NCI-H82 (cell line): ENCODE measurements at regions not wholly inside any gene's neighbourhood (a gene's known extent, or its start where the extent isn't known, plus 50 kb on each side); places are given as distances from the start of the nearest gene placed in this dataset.

Source experiments
- DNase-seq: peaks from one replicate; lab custom pipeline; 2025; lab: John Stamatoyannopoulos, UW

DNA sequence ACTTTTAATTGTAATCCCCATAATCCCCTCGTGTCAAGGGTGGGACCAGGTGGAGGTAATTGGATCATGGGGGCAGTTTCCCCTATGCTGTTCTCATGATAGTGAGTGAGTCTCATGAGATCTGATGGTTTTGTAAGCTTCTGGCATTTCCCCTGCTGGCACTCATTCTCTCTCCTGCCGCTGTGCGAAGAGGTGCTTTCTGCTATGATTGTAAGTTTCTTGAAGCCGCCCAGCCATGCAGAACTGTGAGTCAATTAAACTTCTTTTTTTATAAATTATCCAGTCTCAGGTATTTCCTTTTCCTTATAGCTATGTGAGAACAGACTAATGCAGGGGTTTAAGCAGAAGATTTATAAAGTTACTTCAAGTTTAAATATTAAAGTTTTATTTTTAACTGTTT, 655.2 kb downstream of the EPHA4 start:
- peak; percentile 77 for DNase-seq

- no peak for DNase-seq
Observed at GRCh38 chr2:220930271-220931076, 641.6 kb downstream of the EPHA4 start.

- DNase-seq, result no peak
Observed at GRCh38 chr2:220931491-220931890, 640.6 kb downstream of the EPHA4 start.

DNA sequence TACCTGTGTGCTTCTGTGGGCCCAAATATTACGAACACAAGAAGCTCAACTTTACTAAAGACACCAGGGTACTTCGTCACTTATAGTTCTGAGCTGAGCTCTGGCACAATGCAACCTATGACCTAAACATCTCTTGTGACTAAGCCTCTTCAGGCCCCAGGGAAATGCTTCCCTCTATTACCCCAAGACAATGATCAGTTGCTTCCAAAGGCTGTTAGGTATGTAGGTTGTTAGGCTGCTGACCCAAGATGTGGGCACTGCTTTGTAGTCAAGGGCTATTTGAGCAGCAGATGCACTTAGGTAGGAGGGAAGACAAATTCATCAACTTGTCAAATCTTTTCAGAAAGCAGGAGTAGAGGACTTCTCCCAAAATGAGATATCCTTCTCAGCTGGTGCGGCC, 640.1 kb downstream of the EPHA4 start:
- no peak for DNase-seq

DNA sequence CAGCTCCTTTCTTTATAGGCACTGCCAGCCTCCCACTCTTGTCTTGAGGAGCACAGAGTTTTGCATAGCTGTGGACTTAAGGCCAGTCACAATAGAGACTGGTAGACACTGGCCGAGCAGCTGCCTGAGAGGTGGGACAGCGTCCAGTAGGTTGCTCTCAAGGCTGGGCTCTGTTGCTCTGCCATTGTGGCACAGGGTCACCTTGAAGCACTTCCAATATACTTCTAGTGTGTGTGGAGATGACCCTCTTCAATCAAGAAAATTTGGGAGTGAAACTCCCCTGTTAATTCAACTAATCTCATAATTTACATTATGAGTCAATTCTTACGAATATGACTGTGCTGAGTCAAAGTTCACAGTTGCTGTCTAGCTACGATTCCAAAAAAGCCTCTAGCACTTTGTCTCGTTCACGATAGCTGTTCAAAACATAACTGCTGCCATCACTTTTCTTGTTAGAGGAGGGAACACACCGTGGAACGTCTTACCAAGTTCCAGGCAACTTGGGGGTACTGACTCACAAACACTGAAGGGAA, 636.2 kb downstream of the EPHA4 start:
- no peak for DNase-seq

DNA sequence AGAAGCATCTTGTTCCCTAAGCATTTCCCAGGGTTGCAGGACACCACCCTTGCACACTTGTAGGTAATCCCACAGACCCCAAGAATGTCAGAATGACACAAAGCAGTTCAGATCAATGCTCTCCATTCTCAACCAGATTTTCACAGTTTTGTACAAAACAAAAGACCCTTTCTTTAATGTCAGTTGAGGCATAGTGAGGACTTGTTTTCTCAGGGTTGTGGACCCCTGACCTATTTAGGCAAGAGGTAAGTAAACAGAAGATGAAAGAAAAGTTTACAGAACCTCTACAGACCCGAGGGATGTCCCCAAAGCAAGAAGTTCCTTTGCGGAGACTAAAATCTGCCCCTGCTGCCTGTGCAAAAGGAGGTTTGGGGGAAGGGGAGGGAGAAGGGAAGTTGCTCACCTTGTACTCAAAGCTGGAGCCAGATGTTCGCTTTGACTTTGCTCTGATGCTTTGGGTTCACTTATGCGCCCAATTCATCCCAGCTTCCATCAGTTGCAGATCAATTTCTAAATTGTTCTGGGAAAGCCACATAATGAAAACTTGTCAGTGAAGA, 635.4 kb downstream of the EPHA4 start:
- DNase-seq, result no peak

GRCh38 chr2:220937245-220937644, 634.9 kb downstream of the EPHA4 start:
- DNase-seq, result no peak

- DNase-seq, result no peak
Observed at GRCh38 chr2:220940646-220941045, 631.5 kb downstream of the EPHA4 start.

DNA sequence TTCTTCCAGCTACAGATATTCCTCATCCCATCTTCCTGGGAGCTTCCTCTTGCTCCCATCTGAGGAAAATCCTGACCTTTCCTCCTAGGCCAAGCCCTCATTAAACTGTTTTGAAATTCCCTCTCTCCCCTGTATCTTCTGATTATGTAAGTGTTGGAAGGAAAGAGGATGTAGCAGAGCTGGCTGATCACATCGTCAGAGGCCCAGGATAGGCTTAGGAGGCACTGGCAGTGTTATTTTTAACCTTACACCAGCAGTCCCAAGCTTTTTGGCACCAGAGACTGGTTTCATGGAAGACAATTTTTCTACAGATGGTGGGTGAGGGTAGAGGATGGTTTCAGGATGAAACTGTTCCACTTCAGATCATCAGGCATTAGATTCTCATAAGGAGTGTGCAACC, 630.4 kb downstream of the EPHA4 start:
- DNase-seq, result no peak

DNA sequence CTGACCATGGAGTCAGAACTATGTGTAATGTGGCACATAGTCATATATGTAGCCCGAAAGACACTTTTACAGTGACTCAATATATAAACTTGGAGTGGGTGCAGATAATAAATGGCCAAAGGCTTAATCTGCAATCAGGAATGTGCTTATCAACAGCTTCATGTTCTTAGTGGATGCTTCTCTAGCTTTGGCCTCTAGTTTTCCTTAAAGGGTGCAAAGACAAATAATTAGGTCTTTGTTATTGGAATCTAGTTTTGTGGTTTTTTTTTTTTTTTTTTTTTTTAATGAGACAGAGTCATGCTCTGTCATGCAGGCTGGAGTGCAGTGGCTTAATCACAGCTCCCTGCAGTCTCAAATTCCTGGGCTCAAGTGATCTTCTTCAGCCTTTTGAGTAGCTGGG, 625.6 kb downstream of the EPHA4 start:
- DNase-seq, result no peak

GRCh38 chr2:220948579-220948978, 623.5 kb downstream of the EPHA4 start:
- no peak for DNase-seq

- peak; percentile 45 for DNase-seq
Observed at GRCh38 chr2:220949466-220949865, 622.6 kb downstream of the EPHA4 start.

DNA sequence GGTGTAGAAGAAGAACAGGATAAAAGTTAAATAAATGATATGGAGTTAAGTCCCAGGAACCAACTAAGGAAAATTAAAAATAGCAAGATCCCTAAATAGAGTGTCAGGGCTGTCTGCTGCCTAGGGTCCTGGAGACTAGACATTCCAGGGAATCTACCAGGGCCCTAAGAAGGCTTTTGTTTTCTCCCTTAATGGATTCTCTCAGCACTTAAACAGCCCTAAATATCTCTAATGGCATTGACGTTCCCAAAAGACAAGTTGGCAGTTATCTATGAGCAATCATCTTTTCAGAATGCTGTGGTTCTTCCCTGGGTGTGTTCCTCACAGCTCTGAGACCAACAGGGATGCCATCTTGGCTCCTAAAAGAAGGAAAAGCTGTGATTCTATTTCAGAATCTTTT, 616.3 kb downstream of the EPHA4 start:
- no peak for DNase-seq

DNA sequence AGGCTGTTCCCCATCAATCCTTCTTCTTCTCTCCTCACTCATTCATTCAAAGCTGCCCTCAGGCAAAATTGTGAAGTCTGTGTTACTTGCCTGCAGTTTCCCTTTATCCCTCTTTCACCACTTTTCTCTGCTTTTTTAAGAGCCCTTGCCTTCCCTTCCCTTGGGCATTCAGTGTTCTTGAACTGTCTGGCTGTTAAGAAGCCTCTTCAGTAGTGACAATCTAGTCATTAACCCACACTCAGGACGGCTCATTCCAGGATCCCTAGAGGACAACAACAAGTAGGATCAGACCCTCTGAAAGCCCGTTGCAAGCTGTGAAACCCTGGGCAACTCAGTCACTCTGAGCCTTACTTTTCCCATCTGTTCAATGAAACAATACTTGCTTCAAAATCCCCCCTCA, 615.7 kb downstream of the EPHA4 start:
- no peak for DNase-seq

DNA sequence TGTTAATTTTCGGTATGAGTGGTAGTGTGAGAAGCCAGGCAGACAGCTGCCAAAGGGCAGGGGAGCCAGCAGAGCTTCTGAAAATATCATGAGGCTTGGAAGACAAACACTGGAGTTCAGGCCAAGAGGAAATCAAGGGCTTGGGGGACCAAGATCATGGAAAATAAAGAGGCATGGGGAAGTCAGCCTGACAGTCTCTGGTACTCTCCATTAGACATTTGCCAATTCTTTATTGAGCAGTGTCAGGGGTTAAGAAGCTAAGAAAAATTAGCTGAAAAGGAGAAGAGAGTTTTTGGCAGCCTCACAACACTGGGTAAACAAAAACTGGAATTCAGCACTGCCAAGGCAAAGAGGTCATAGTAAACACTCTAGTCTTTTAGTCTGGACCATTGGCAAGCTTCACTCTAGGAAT, 612.7 kb downstream of the EPHA4 start:
- no peak for DNase-seq

DNA sequence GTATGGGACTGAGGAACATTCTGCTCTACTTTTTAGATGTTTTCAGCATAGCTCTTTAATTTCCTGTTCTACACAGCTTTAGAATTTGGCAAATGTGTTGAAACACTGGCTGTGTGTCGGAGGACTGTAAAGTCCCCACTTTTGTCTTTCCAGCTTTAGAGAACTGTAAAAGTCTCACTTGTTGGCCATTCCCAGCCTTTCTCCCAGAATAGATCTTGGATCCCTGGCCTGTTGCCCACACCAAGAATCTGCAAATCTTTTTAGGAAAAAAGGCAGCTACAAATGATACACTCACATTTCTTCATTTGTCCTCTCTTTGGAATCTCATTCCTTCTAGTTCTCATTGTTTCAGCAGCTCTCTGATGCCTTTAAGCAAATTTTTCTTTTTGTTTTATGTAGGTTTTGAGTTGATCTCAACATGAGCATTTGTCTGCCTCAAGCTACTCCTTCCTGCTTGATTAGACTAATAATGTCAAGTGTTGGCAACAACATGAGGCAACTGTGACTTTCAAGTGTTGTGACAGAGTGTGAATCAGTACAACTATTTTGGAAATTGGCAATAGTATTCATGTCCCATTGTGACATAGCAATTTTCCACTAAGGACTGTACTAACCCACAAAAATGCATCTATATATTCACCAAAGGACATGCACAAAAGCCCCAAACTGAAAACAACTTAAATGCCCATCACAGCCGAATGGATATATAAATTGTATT, 610.8 kb downstream of the EPHA4 start:
- no peak for DNase-seq

DNA sequence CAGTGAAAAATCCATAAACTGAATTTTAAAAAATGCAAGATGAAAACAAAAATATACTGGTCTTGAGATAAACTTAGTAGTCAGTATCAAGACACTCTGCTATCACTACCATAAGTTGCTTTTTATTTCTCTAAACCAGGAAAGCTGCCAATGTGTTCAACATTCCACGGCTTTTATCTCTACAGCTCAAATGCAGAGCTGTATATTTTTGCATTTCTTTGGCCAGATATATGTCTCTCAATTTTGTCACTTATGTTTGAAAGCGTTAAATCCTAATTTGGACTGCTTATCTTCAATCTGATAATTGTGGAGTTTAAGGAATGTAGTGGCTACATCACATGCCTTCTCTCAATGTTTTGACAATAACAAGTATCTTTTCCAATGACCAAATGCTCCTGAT, 609.5 kb downstream of the EPHA4 start:
- no peak for DNase-seq

DNA sequence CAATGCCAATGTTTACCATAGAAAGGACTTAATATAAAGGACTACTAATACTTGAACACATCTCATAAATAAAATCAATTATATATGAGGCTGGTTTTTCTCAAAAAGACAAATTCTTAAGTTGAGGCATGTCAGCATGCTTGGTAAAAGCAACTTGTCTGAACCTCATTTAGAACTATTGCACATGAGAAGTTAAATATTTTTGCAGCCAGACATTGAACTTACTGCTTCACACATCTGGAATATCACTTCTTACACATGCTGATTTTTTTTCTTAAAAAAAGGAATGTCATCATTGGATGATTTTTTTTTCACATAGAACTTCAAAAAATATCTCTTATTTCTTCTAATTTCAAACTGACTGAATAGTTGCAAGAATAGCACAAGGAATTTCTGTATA, 609.0 kb downstream of the EPHA4 start:
- no peak for DNase-seq

- DNase-seq, result no peak
Observed at GRCh38 chr2:220963930-220964329, 608.2 kb downstream of the EPHA4 start.

- DNase-seq, result no peak
Observed at GRCh38 chr2:220966636-220967035, 605.5 kb downstream of the EPHA4 start.

DNA sequence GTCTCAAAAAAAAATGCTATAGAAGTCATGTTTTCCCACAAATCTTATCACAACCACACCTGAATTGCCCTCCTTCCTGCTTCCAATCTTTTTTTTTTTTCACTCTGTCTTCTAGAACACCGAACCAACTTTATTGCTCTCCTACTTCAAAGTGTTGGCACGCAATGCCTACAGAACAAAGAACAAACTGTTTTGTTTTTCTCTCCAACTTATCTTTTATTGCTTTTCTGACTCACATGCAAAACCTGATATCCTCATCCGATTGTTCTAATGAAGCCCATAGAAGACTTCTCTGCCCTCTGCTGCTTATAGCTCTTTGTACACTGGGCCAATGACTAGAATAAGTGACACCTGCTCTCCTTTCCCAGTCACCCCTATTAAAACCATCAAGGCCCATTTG, 602.8 kb downstream of the EPHA4 start:
- DNase-seq, result no peak

DNA sequence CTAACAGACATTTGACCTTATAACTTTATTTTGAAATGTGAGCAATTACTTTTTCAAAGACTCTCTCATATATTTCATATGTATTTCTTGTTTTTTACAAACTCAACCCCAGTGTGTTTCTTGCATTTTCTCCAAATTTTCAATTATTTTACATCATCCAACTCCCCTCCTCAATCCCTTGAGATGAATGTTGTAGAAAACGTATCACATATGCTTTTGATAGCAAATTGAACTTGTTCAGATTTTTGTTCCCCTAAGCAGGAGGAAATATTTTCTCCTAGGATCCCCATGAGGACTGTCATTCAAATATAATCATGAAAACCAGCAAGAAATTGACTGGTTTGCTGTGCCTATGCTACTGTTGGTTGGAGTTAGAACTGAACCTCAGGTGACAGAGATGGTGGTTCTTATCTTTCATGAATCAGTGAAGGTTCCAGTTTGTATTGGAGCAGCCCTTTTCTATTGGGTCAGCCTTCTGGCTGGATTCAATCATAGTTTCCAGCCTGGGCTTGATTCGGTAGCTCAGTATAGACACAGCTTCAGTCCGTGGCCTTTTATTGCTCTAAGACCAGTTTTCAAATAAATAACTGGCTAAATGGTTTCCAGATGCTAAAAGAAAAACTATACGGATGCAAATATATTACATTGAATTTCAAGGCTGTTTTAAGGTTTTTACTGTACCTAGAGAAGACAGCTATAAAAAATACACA, 591.0 kb downstream of the EPHA4 start:
- DNase-seq, result no peak
